ENCODE measurements at regions not wholly inside any gene's neighbourhood (a gene's known extent, or its start where the extent isn't known, plus 50 kb on each side); places are given as distances from the start of the nearest gene placed in this dataset.
A peak's percentile ranks its signal among the peaks of the same experiment; 100 is the strongest.

DNA sequence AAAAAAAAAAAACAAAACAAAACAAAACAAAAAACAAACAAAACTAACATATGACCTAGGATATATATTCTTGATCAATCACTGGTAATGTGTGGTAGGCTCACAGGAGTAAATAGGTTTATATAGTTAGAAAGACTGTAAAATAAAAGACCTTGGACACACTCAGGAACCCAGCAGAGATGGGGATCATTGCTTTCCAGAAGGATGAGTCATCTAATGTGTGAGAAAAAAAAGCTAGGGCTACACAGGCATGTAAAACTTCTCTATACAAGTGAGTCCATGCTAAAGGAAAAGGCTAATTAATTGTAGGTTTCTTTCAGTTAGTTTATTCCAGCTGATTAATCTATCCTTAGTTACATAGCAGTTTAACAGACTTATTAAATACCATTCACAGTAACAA, 710.3 kb upstream of the ARPP21 start:
- intact Hi-C loops (cut with micrococcal nuclease) = no loop called here
- POLR2A ChIA-PET = no interaction called here
- peak; percentile 11 for DNase-seq (ENCODE audit: unreplicated experiment)
- Mint-ChIP-seq H3K4me3 (ENCODE audit: unreplicated experiment) (no peak overlapping the region), H3K36me3 (ENCODE audit: insufficient read depth, unreplicated experiment) (no peaks in the 10 kb centered on the region), H3K27me3 (ENCODE audit: insufficient read depth, unreplicated experiment) (no peaks in the 10 kb centered on the region), H3K27ac (ENCODE audit: low read depth, unreplicated experiment) (no peak overlapping the region), H3K9me3 (ENCODE audit: unreplicated experiment) (no peaks in the 10 kb centered on the region), H3K4me1 (ENCODE audit: insufficient read depth, unreplicated experiment) (no peaks in the 10 kb centered on the region)
- BruUV-seq (replicated peaks) = no TSS peak
- CTCF ChIA-PET = no interaction called here
- no peak for TF ChIP-seq CTCF (IDR thresholded peaks at IDR 0.05; ENCODE audit: unreplicated experiment)

DNA sequence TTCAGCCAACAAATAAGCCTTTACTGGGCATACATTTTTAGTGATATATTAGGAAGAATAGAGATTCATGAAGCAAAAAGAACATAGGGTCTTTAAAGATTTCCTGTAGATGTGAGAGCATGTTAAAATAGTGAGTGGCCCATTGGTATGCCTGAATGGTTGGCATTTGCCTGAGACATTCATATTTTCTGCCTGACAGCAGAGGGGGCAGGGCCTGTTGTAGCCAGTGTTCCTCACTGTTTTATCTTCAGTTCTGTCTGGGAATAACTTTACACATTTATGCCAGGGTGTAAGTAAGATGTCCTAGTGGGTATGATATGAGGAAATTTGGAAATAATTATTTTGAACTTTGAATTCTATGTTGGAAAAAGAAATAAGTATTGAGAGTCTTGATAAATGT, 704.7 kb upstream of the ARPP21 start:
- intact Hi-C loops (cut with micrococcal nuclease) = no loop called here
- ChIA-PET POLR2A (no interaction called here), CTCF (no interaction called here)
- no peaks in the 10 kb centered on the region for H3K9me3 Mint-ChIP-seq (ENCODE audit: unreplicated experiment)
- no peak overlapping the region for H3K4me3 Mint-ChIP-seq (ENCODE audit: unreplicated experiment)
- no peak overlapping the region for H3K27ac Mint-ChIP-seq (ENCODE audit: low read depth, unreplicated experiment)
- no peaks in the 10 kb centered on the region for H3K36me3 Mint-ChIP-seq (ENCODE audit: insufficient read depth, unreplicated experiment)
- H3K27me3 Mint-ChIP-seq (ENCODE audit: insufficient read depth, unreplicated experiment) = no peaks in the 10 kb centered on the region
- no peak for TF ChIP-seq CTCF (IDR thresholded peaks at IDR 0.05; ENCODE audit: unreplicated experiment)
- H3K4me1 Mint-ChIP-seq (ENCODE audit: insufficient read depth, unreplicated experiment) = no peaks in the 10 kb centered on the region
- no TSS peak for BruUV-seq (replicated peaks)
- DNase-seq (ENCODE audit: unreplicated experiment) = no peak

DNA sequence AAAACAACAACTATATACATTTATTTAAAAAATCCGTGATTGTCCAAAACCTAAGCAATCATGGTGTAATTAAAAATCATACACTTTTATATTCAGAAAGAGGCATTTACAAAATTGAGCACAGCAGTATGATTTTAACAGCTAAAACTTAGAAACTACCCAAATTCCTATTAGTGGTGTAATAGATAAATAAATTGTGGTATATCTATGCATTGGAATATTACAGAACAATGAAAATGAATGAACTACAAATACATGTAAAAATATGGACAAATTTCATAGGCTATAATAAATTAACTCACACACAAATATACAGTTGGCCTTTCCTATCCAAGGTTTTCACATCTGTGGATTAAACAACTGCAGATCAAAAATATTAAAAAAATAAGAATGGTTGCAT, 700.5 kb upstream of the ARPP21 start:
- Mint-ChIP-seq H3K9me3 (ENCODE audit: unreplicated experiment) (no peaks in the 10 kb centered on the region), H3K4me1 (ENCODE audit: insufficient read depth, unreplicated experiment) (no peaks in the 10 kb centered on the region), H3K27ac (ENCODE audit: low read depth, unreplicated experiment) (no peak overlapping the region), H3K27me3 (ENCODE audit: insufficient read depth, unreplicated experiment) (no peaks in the 10 kb centered on the region), H3K36me3 (ENCODE audit: insufficient read depth, unreplicated experiment) (no peaks in the 10 kb centered on the region), H3K4me3 (ENCODE audit: unreplicated experiment) (no peak overlapping the region)
- ChIA-PET POLR2A (no interaction called here), CTCF (no interaction called here)
- no peak for TF ChIP-seq CTCF (IDR thresholded peaks at IDR 0.05; ENCODE audit: unreplicated experiment)
- no TSS peak for BruUV-seq (replicated peaks)
- DNase-seq (ENCODE audit: unreplicated experiment) = no peak
- intact Hi-C loops (cut with micrococcal nuclease) = no loop called here

DNA sequence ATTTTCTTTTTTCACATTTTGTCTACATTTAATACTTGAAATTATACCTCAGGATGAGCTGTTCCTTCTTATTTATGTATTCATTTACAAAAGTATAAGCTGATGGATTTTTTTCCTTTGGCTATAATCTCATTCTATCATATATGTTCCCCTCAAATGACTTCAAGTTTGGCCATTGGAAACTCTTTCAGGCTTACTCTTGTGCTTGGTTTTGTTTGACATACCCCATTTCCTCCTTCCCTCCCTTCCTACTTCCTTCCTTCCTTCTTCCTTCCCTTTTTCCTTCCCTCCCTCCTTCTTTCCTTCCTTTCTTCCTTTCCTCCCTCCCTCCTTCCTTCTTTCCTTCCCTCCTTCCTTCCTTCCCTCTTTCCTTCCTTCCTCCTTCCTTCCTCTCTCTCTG, 697.1 kb upstream of the ARPP21 start:
- DNase-seq (ENCODE audit: unreplicated experiment) = no peak
- H3K4me1 Mint-ChIP-seq (ENCODE audit: insufficient read depth, unreplicated experiment) = no peaks in the 10 kb centered on the region
- no peak for TF ChIP-seq CTCF (IDR thresholded peaks at IDR 0.05; ENCODE audit: unreplicated experiment)
- H3K36me3 Mint-ChIP-seq (ENCODE audit: insufficient read depth, unreplicated experiment) = no peaks in the 10 kb centered on the region
- ChIA-PET CTCF (no interaction called here), POLR2A (interaction anchor here (0.5 kb wide), 1 partner anchor 788 kb away, joined by 3 read pairs; no protein-coding TSS in a partner anchor)
- no TSS peak for BruUV-seq (replicated peaks)
- no peaks in the 10 kb centered on the region for H3K9me3 Mint-ChIP-seq (ENCODE audit: unreplicated experiment)
- no peaks in the 10 kb centered on the region for H3K27me3 Mint-ChIP-seq (ENCODE audit: insufficient read depth, unreplicated experiment)
- H3K4me3 Mint-ChIP-seq (ENCODE audit: unreplicated experiment) = no peak overlapping the region
- intact Hi-C loops (cut with micrococcal nuclease) = no loop called here
- no peak overlapping the region for H3K27ac Mint-ChIP-seq (ENCODE audit: low read depth, unreplicated experiment)
